B cell (primary cell): ENCODE measurements at regions not wholly inside any gene's neighbourhood (a gene's known extent, or its start where the extent isn't known, plus 50 kb on each side); places are given as distances from the start of the nearest gene placed in this dataset.

Experiments used
- EZH2 ChIP-seq: IDR thresholded peaks from 2 replicates; pipeline ENCODE4 v1.6.1; 2012; ENCODE audit warnings: borderline replicate concordance, low read depth, mild to moderate bottlenecking, moderate library complexity, low read length; ENCODE audit not compliant: insufficient read depth, poor library complexity, severe bottlenecking
- TF ChIP-seq, protein P1 (sequence below): fragments of 200-600 bp; IDR thresholded peaks from one replicate; pipeline ENCODE4 v1.8.0; 2022; ENCODE audit warnings: antibody characterized with exemption, mild to moderate bottlenecking

DNA sequence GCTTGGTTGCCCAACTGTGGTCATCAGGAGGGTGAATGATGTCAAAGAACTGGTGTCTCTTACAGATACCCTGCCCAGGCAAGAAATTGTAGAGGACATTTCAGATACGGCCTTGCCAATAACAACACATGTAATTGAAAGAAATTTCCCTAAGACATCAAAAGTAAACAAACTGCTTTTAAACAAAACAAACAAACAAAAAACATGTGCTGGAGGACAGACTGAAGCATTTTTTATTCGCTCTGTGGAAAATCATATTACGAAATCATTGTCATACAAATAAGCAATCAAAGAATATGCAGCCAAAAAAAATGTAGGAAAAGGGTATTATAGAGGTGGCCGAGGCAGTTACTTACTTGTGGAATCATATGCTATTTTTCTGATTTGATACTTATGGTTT, 52.1 kb upstream of the MYEOV start:
- TF ChIP-seq, protein P1, sequence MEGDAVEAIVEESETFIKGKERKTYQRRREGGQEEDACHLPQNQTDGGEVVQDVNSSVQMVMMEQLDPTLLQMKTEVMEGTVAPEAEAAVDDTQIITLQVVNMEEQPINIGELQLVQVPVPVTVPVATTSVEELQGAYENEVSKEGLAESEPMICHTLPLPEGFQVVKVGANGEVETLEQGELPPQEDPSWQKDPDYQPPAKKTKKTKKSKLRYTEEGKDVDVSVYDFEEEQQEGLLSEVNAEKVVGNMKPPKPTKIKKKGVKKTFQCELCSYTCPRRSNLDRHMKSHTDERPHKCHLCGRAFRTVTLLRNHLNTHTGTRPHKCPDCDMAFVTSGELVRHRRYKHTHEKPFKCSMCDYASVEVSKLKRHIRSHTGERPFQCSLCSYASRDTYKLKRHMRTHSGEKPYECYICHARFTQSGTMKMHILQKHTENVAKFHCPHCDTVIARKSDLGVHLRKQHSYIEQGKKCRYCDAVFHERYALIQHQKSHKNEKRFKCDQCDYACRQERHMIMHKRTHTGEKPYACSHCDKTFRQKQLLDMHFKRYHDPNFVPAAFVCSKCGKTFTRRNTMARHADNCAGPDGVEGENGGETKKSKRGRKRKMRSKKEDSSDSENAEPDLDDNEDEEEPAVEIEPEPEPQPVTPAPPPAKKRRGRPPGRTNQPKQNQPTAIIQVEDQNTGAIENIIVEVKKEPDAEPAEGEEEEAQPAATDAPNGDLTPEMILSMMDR, result no peak
- TF ChIP-seq EZH2, result no peak
